Stimulated activated CD4-positive, alpha-beta T cell treated with anti-CD3 and anti-CD28 coated beads, Interleukin-4, amount 100 ng/mL, for 1 hour (primary cell): ENCODE measurements at regions not wholly inside any gene's neighbourhood (a gene's known extent, or its start where the extent isn't known, plus 50 kb on each side); places are given as distances from the start of the nearest gene placed in this dataset.

Experiments
- DNase-seq: peaks from one replicate; pipeline ENCODE4 v3.0.0-alpha.2; 2020

- no peak for DNase-seq
Measured at GRCh38 chrX:25213611-25214010, 197.8 kb upstream of the ARX start.

GRCh38 chrX:25207803-25208475 lies 192.2 kb upstream of the ARX start:
- DNase-seq = no peak

- DNase-seq = no peak
Measured at GRCh38 chrX:25206778-25207177, 191.0 kb upstream of the ARX start.

GRCh38 chrX:25204182-25204581 lies 188.4 kb upstream of the ARX start:
- no peak for DNase-seq

- no peak for DNase-seq
Measured at GRCh38 chrX:25202827-25203226, 187.1 kb upstream of the ARX start.

- DNase-seq = no peak
Measured at GRCh38 chrX:25198891-25199290, 183.1 kb upstream of the ARX start.

- no peak for DNase-seq
Measured at GRCh38 chrX:25198253-25198652, 182.5 kb upstream of the ARX start.

- no peak for DNase-seq
Measured at GRCh38 chrX:25196221-25196620, 180.5 kb upstream of the ARX start.

GRCh38 chrX:25191403-25191802 lies 175.6 kb upstream of the ARX start:
- no peak for DNase-seq

GRCh38 chrX:25181775-25182174 lies 166.0 kb upstream of the ARX start:
- no peak for DNase-seq

- no peak for DNase-seq
Measured at GRCh38 chrX:25180242-25180641, 164.5 kb upstream of the ARX start.

- DNase-seq = no peak
Measured at GRCh38 chrX:25178555-25178954, 162.8 kb upstream of the ARX start.

- no peak for DNase-seq
Measured at GRCh38 chrX:25175743-25176142, 160.0 kb upstream of the ARX start.

- DNase-seq = no peak
Measured at GRCh38 chrX:25175171-25175570, 159.4 kb upstream of the ARX start.

- DNase-seq = no peak
Measured at GRCh38 chrX:25166546-25166945, 150.8 kb upstream of the ARX start.

- DNase-seq = no peak
Measured at GRCh38 chrX:25166145-25166544, 150.4 kb upstream of the ARX start.

GRCh38 chrX:25158635-25159034 lies 142.9 kb upstream of the ARX start:
- no peak for DNase-seq

GRCh38 chrX:25156832-25157231 lies 141.1 kb upstream of the ARX start:
- DNase-seq = no peak

GRCh38 chrX:25156323-25156722 lies 140.6 kb upstream of the ARX start:
- no peak for DNase-seq

GRCh38 chrX:25154168-25154567 lies 138.4 kb upstream of the ARX start:
- no peak for DNase-seq

GRCh38 chrX:25151749-25152148 lies 136.0 kb upstream of the ARX start:
- no peak for DNase-seq

- peak; percentile 31 for DNase-seq
Measured at GRCh38 chrX:25144043-25144940, 128.5 kb upstream of the ARX start.

GRCh38 chrX:25143596-25143995 lies 127.8 kb upstream of the ARX start:
- DNase-seq = no peak

- DNase-seq = no peak
Measured at GRCh38 chrX:25141684-25142083, 125.9 kb upstream of the ARX start.
